Transverse colon (tissue), 4 donors: ENCODE measurements at regions not wholly inside any gene's neighbourhood (a gene's known extent, or its start where the extent isn't known, plus 50 kb on each side); places are given as distances from the start of the nearest gene placed in this dataset.

ENCODE experiments used
- DNase-seq: peaks from one replicate; pipeline ENCODE4 v3.0.0-alpha.2; 2019
- H3K27ac ChIP-seq, 4 donors: fragments of 200-600 bp; sonication (generic); 2 replicates each; pipeline ENCODE4 v1.5.1; 2016 to 2018; ENCODE audit warnings: inconsistent platforms in 4 of 4
- H3K27me3 ChIP-seq: fragments of 200-600 bp; sonication (generic); 2 replicates; pipeline ENCODE4 v1.5.1; 2017; ENCODE audit warnings: inconsistent platforms
- H3K36me3 ChIP-seq, 4 donors: fragments of 200-600 bp; sonication (generic); 2 replicates each; pipeline ENCODE4 v1.5.1; 2017 to 2019; ENCODE audit warnings: inconsistent platforms in 4 of 4
- H3K4me1 ChIP-seq, 4 donors: fragments of 200-600 bp; sonication (generic); 2 replicates each; pipeline ENCODE4 v1.5.1; 2017 to 2020; ENCODE audit warnings: inconsistent platforms in 4 of 4
- H3K4me3 ChIP-seq, 4 donors: fragments of 200-600 bp; sonication (generic); 1 replicate in 1 of 4; 2 replicates in 3 of 4; pipeline versions ENCODE4 v1.5.1 to v1.6.1; 2017 to 2019; ENCODE audit warnings: inconsistent platforms in 4 of 4
- H3K9me3 ChIP-seq, 2 donors: fragments of 200-600 bp; sonication (generic); 2 replicates each; pipeline ENCODE4 v1.5.1; 2017 to 2019; ENCODE audit warnings: inconsistent platforms in 2 of 2
- CTCF ChIP-seq, 5 experiments: fragments of 200-600 bp in 3 of 5; fragments of 450-650 bp in 2 of 5; sonication (generic) in 3 of 5; IDR thresholded peaks; 1 replicate in 2 of 5; 2 replicates in 3 of 5; pipeline ENCODE4 v1.5.1; 2016 to 2017; ENCODE audit warnings: antibody characterized with exemption in 5 of 5, inconsistent platforms in 3 of 5, mild to moderate bottlenecking in 2 of 5, moderate library complexity in 1 of 5
- EP300 ChIP-seq: sonication (generic); formaldehyde crosslinking; IDR thresholded peaks from one replicate; pipeline ENCODE4 v1.6.1; 2017; ENCODE audit warnings: antibody characterized with exemption, low read depth
- POLR2A ChIP-seq: fragments of 450-650 bp; IDR thresholded peaks from one replicate; pipeline ENCODE4 v1.6.1; 2016; ENCODE audit warnings: antibody characterized with exemption, mild to moderate bottlenecking, moderate library complexity
- POLR2AphosphoS5 ChIP-seq, 3 donors: sonication (generic); formaldehyde crosslinking; IDR thresholded peaks; one replicate each; pipeline ENCODE4 v1.6.1; 2016; ENCODE audit warnings: antibody characterized with exemption in 3 of 3
- WGBS, 2 donors: methylation state at CpG; one replicate each; pipeline ENCODE4 v1.1.5; 2018; ENCODE audit warnings: low coverage in 1 of 2; 5-methylcytosine and 5-hydroxymethylcytosine counted together
- in situ Hi-C, 4 donors: fragments of 200-750 bp; cut with MboI; loops; one replicate each; pipeline versions ENCODE4 v1.15.0 to v1.15.1; 2017; ENCODE audit warnings: low sequenced_read_pairs in 3 of 4, low pct_ligation_motif_present in 1 of 4, low pct_unique_long_range_greater_than_20kb in 1 of 4
- intact Hi-C: fragments of 100-400 bp; cut with DNase I; formaldehyde crosslinking; loops from one replicate; pipeline ENCODE4 v1.15.1; 2023; ENCODE audit warnings: low total_unique reads

- Histone ChIP-seq H3K27me3 (no peaks in the 10 kb centered on the region), H3K9me3 (no peaks in the 10 kb centered on the region), H3K4me1 (no peaks in the 10 kb centered on the region), H3K27ac (no peak overlapping the region), H3K4me3 (no peak overlapping the region), H3K36me3 (no peaks in the 10 kb centered on the region)
- DNase-seq, result no peak
- in situ Hi-C loops (no loop called here), intact Hi-C loops (no loop called here)
- TF ChIP-seq CTCF (IDR thresholded peaks at IDR 0.05) (no peak), POLR2A (no peak), POLR2AphosphoS5 (IDR thresholded peaks at IDR 0.05) (no peak), EP300 (no peak)
These were observed 260.9 kb downstream of the MAN2A1 start for GRCh38 chr5:109950634-109951033.

GRCh38 chr5:109951348-109951747, 261.6 kb downstream of the MAN2A1 start:
- Histone ChIP-seq H3K9me3 (no peaks in the 10 kb centered on the region), H3K27me3 (no peaks in the 10 kb centered on the region), H3K27ac (no peak overlapping the region), H3K36me3 (no peaks in the 10 kb centered on the region), H3K4me3 (no peak overlapping the region), H3K4me1 (no peaks in the 10 kb centered on the region)
- intact Hi-C loops (no loop called here), in situ Hi-C loops (no loop called here)
- TF ChIP-seq POLR2AphosphoS5 (IDR thresholded peaks at IDR 0.05) (no peak), CTCF (IDR thresholded peaks at IDR 0.05) (no peak), EP300 (no peak), POLR2A (no peak)
- WGBS, 2 donors, result 81 to 85% methylated on average over 2 to 3 of the region's 3 CpGs
- no peak for DNase-seq

DNA sequence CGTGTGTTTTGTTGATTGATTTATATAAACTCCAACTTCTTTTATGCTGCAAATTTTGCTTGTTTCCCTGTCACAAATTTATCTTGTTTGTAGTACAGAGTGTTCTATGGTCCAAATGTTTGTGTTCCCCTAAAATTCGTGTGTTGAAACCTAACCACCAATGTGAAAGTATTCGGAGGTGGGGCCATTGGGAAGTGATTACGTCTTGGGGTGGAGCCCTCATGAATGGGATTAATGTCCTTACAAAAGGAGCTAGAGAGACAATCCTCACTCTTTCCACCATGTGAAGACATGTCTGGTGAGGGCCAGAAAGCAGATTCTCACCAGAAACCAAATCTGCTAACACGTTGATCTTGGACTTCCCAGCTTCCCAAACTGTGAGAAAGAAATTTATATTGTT, 262.0 kb downstream of the MAN2A1 start:
- no peak for TF ChIP-seq EP300
- TF ChIP-seq POLR2AphosphoS5 (IDR thresholded peaks at IDR 0.05), result no peak
- Histone ChIP-seq H3K36me3 (no peaks in the 10 kb centered on the region), H3K27ac (no peak overlapping the region), H3K4me3 (no peak overlapping the region), H3K9me3 (no peaks in the 10 kb centered on the region), H3K27me3 (no peaks in the 10 kb centered on the region), H3K4me1 (no peaks in the 10 kb centered on the region)
- intact Hi-C loops, result no loop called here
- in situ Hi-C loops, result no loop called here
- WGBS, 2 donors, result 46 to 74% methylated on average over 2 to 5 of the region's 5 CpGs
- DNase-seq, result no peak

GRCh38 chr5:109953761-109954160, 264.0 kb downstream of the MAN2A1 start:
- in situ Hi-C loops, result no loop called here
- WGBS, 2 donors, result 93 to 95% methylated on average over 1 of the region's 1 CpG
- no peaks in the 10 kb centered on the region for H3K36me3 ChIP-seq
- H3K4me3 ChIP-seq, result no peak overlapping the region
- H3K27me3 ChIP-seq, result no peaks in the 10 kb centered on the region
- no peaks in the 10 kb centered on the region for H3K4me1 ChIP-seq
- intact Hi-C loops, result no loop called here
- H3K9me3 ChIP-seq, result no peaks in the 10 kb centered on the region
- TF ChIP-seq EP300 (no peak), POLR2AphosphoS5 (IDR thresholded peaks at IDR 0.05) (no peak), CTCF (IDR thresholded peaks at IDR 0.05) (no peak), POLR2A (no peak)
- H3K27ac ChIP-seq, result no peak overlapping the region
- no peak for DNase-seq

DNA sequence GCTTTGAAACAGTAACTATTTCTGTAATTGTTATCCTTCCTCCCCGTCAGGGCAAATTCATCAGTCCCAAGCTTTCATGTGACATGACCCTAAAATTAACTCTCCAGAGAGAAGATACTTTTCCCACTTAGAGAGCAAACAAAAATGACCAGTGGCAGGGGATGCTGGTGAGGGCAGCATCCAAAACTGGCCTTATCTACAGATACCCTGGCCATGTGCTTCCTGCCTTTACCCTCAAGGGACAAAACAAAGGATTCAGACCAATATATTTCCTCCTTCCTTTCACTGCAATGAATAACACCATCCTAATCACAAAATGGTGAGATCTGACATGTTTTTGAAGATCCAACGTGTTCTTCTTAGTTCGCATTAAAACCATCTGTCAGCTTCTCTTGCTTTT, 267.2 kb downstream of the MAN2A1 start:
- in situ Hi-C loops, result no loop called here
- no peak for DNase-seq
- 65 to 83% methylated on average over 3 of the region's 3 CpGs for WGBS, 2 donors

More for the DNA sequence above, 267.2 kb downstream of the MAN2A1 start:
- H3K36me3 ChIP-seq, result no peaks in the 10 kb centered on the region
- no peak for TF ChIP-seq EP300
- TF ChIP-seq POLR2AphosphoS5 (IDR thresholded peaks at IDR 0.05), result no peak
- no peak for TF ChIP-seq POLR2A
- no peak for TF ChIP-seq CTCF (IDR thresholded peaks at IDR 0.05)
- no peaks in the 10 kb centered on the region for H3K9me3 ChIP-seq
- H3K27me3 ChIP-seq, result no peaks in the 10 kb centered on the region
- H3K4me1 ChIP-seq, result no peaks in the 10 kb centered on the region
- H3K27ac ChIP-seq, result no peak overlapping the region
- no peak overlapping the region for H3K4me3 ChIP-seq
- intact Hi-C loops, result no loop called here
